Effector memory CD4-positive, alpha-beta T cell (primary cell): ENCODE measurements at regions not wholly inside any gene's neighbourhood (a gene's known extent, or its start where the extent isn't known, plus 50 kb on each side); places are given as distances from the start of the nearest gene placed in this dataset.
"Not testable (repeated sequence)": the region's sequence is repeated elsewhere in the genome, so short reads cannot be mapped to it uniquely, and the experiment has no call there.

ENCODE experiments used
- DNase-seq, 3 donors: peaks; one replicate each; pipeline ENCODE4 v3.0.0-alpha.2; 2020
- H3K27ac ChIP-seq: 2 replicates; pipeline ENCODE4 v1.7.0; 2013; ENCODE audit warnings: mild to moderate bottlenecking, low read length, moderate library complexity; ENCODE audit not compliant: insufficient read depth, poor library complexity, severe bottlenecking
- H3K27me3 ChIP-seq: replicated peaks from 2 replicates; pipeline ENCODE4 v1.7.0; 2013; ENCODE audit warnings: mild to moderate bottlenecking, low read length; ENCODE audit not compliant: insufficient read depth, control insufficient read depth, poor library complexity, severe bottlenecking
- H3K36me3 ChIP-seq: 2 replicates; pipeline ENCODE4 v1.7.0; 2013; ENCODE audit warnings: mild to moderate bottlenecking, low read length, moderate library complexity; ENCODE audit not compliant: control insufficient read depth, insufficient read depth
- H3K4me1 ChIP-seq: 2 replicates; pipeline ENCODE4 v1.7.0; 2013; ENCODE audit warnings: low read length, mild to moderate bottlenecking; ENCODE audit not compliant: control insufficient read depth, insufficient read depth, poor library complexity, severe bottlenecking
- H3K4me3 ChIP-seq: 2 replicates; pipeline ENCODE4 v1.7.0; 2013; ENCODE audit warnings: low read length, low read depth, mild to moderate bottlenecking; ENCODE audit not compliant: insufficient read depth, poor library complexity, severe bottlenecking
- H3K9me3 ChIP-seq: 2 replicates; pipeline ENCODE4 v1.7.0; 2013; ENCODE audit warnings: mild to moderate bottlenecking, low read length, moderate library complexity; ENCODE audit not compliant: control insufficient read depth

DNA sequence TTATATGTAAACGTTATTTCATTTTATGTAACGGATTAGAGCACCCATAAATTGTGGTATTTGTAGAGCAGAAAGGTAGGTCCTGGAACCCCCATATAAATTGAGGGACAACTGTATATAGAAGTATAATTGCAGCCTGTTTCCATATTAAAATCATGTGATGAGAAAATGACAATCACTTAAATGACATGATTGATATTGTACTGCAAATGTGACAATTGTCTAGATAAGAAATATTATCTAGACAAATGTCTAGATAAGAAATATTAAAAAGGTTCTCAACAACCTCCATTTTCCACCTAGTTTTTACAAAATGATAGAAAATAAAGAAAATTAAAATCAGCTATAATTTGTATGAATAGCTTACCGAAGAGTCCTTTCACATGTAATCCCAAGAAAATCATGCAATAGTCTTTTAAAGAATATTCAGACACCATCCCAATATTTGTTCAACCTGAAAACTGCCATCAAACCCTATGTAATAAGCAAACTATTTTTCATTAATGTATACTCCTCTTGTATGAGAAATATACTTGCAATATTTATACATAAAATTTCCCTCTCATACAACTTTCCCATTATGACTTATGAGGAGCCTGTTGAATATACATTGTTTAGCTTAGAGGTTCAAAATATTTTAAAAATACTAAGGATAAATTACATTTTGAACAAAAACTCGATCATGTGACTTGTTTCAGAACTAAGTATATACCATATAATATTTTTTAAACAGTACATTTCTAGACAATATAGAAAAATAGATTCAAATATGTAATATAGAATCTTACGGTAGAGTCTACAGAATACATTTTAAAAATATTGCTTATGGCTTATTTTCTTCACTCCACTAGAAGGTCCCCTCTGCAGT lies 153.2 kb downstream of the CRPPA start:
- DNase-seq = no peak
- Histone ChIP-seq H3K27me3 (no peaks in the 10 kb centered on the region), H3K9me3 (no peaks in the 10 kb centered on the region), H3K36me3 (no peaks in the 10 kb centered on the region), H3K4me3 (no peak overlapping the region), H3K27ac (no peak overlapping the region), H3K4me1 (no peaks in the 10 kb centered on the region)

DNA sequence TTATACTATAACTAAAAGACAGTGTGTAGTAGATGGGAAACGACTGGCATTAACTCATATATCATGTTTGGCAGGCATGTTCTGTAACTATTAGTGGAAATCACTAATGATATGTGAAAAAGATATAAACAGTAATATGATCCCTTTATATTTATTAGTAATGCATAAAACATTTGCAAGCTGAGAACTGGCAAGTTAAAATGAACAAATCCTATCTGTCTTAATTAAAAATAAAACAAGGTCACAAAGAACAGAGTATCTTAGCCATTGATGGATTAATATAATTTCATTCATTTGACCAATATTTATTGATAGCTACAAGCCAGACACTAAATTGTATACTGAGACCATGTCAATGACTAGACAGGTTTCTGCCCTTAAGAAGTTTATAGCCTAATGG lies 154.5 kb downstream of the CRPPA start:
- DNase-seq = no peak
- H3K9me3 ChIP-seq = no peaks in the 10 kb centered on the region
- H3K4me3 ChIP-seq = no peak overlapping the region
- no peaks in the 10 kb centered on the region for H3K36me3 ChIP-seq
- no peaks in the 10 kb centered on the region for H3K4me1 ChIP-seq
- no peak overlapping the region for H3K27ac ChIP-seq
- no peaks in the 10 kb centered on the region for H3K27me3 ChIP-seq

DNA sequence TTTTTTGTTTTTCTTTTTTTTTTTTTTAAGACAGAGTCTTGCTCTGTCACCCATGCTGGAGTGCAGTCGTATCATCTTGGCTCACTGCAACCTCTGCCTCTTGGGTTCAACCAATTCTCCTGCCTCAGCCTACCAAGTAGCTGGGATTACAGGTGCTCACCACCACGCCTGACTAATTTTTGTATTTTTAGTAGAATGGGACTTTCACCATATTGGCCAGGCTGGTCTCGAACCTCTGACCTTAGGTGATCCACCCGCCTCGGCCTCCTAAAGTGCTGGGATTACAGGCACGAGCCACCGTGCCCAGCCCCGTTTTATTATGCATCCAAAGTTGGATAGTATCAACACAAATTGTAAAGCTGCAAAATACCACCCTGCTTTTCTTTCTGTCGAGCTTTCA lies 154.9 kb downstream of the CRPPA start:
- not testable (repeated sequence) for H3K36me3 ChIP-seq, DNase-seq, H3K27ac ChIP-seq, H3K9me3 ChIP-seq, H3K4me1 ChIP-seq, H3K4me3 ChIP-seq, H3K27me3 ChIP-seq

DNA sequence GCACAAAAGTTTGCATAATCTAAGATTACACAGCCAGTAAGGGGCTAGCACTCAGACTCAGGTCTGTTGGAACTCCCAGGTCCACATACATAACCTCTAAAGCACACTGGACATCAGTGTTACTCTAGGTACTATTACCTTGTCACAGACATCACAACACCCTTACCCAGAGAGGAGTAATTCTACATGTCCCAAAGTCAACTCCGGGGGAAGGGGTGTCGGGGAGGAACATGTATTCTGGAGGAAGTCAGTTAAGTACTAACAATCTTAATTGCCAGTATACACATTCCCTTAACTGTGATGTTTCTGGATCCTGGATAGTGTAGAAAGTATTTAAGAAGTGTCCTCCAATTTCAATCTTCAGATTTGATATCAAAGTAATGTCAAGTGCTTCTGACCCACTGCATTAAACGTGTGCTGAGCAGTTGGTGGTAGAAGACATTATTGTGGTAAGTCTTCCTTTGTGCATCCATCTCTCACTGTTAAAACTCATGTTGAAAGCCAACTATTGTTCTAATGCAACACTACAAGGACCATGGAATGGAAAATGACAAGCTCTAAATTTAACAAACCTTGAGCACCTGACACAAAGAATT lies 155.4 kb downstream of the CRPPA start:
- Histone ChIP-seq H3K27me3 (no peaks in the 10 kb centered on the region), H3K27ac (no peak overlapping the region), H3K9me3 (no peaks in the 10 kb centered on the region), H3K4me3 (no peak overlapping the region), H3K36me3 (no peaks in the 10 kb centered on the region), H3K4me1 (no peaks in the 10 kb centered on the region)
- DNase-seq = no peak

DNA sequence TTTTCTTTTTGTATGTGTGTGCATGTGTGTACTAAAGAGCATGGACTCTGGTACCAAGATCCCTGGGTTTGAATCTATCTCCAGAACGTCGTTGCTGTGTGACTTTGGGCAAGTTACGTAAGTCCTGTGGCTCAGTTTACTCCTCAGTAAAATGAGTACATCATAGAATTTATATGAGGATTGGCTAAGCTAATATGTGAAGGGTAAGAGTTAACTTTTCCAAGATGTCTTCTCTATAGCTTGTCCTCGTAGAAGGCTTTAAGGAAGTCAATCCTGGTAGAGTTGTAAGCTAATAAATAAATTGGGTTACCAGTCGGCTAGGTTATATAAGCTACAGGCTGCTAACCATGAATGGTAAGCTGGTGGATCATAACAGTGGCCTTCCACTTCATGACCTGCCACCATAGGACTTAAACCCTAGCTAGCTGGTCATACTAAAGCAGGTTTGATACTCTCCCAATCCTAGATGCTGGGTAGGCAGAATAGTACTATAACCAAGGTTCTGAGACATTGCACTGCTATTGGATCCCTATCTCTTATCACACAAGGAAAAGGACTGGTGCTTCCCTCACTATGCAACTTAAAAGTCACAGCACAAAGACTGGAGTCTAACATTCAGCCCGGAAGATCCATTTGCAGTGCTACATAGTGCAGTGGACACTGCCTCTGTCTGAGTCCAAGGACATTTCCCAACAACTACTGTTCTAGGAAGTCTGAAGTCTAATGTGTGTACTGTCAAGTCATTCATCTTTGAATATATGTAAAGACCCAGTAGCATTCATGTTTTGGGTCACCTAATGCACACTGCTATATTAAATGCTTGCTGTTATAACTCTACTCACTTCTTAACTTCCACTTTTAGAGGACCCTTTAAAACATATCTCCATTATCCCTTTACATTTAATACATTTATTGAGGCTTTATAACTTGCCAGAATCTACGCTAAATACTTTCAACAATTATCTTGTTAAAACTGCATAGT lies 156.2 kb downstream of the CRPPA start:
- no peaks in the 10 kb centered on the region for H3K27me3 ChIP-seq
- H3K4me1 ChIP-seq = no peaks in the 10 kb centered on the region
- H3K27ac ChIP-seq = no peak overlapping the region
- no peak overlapping the region for H3K4me3 ChIP-seq
- H3K9me3 ChIP-seq = no peaks in the 10 kb centered on the region
- DNase-seq = no peak
- H3K36me3 ChIP-seq = no peaks in the 10 kb centered on the region

DNA sequence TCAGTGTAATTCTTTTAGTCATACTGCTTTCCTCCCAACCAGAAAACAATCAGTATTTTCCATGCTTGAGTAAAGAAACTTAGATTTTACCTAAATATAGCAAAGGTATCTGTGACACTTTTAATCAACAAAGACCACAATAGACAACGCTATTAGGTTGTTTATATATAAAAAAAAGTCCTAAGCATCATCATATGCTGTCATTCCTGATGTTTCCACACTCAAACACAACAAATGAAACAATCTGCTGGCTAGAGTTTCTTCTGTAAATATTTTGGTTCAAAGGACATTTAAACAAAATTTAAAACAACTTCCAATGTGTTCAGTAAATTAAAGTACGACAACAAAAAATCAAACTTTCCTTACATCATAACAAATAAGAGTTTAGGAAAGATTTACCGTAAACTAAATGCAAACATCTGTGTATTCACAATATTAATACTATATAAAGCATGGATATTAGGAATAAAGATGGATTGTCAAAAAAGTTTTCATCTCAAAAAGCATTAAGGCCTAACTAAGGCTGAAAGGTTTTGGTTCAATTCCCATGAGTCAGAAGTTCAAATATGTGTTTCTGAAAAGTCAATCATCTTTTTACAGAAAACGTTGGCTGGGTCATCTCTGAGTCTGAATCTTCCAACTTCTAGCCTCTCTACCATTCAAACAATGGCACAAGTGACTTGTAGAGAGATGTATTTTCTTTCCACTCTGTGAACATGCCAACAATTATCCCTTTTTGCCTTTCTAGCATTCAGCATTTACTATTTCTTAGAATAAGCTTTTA lies 157.1 kb downstream of the CRPPA start:
- H3K9me3 ChIP-seq = no peaks in the 10 kb centered on the region
- H3K27ac ChIP-seq = no peak overlapping the region
- no peak for DNase-seq
- H3K4me3 ChIP-seq = no peak overlapping the region
- no peaks in the 10 kb centered on the region for H3K36me3 ChIP-seq
- no peaks in the 10 kb centered on the region for H3K27me3 ChIP-seq
- H3K4me1 ChIP-seq = no peaks in the 10 kb centered on the region

DNA sequence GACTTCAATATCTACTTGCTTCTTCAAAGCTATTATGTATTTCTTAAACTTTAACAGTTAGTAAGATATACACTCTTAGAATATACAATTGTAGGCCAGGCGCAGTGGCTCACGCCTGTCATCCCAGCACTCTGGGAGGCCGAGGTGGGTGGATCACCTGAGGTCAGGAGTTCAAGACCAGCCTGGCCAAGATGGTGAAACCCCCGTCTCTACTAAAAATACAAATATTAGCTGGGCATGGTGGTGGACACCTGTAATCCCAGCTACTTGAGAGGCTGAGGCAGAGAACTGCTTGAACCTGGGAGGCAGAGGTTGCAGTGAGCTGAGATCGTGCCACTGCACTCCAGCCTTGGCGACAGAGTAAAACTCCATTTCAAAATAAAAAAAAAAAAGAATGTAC lies 158.0 kb downstream of the CRPPA start:
- H3K4me3 ChIP-seq, H3K27ac ChIP-seq, DNase-seq: not testable (repeated sequence)

DNA sequence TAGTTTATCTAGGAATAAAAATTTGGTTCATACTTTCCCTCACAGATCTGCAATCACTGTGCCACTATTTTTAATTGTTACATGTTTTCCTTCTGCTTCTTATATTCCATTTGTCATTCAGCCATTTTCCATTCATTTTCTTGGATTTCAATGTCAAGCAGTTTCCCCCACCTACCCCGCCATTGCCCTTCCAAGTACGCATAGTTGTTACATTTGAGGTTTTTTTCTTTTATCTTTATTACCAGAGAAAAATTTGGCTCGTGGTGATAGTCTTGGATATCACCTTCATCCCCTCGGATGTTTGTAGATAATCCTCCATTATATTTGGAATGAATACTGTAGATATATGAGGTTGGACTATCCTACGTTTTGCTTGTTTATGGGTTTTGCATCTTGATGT lies 159.7 kb downstream of the CRPPA start:
- H3K27ac ChIP-seq = no peak overlapping the region
- DNase-seq = no peak
- H3K4me1 ChIP-seq = no peaks in the 10 kb centered on the region
- H3K4me3 ChIP-seq = no peak overlapping the region
- no peaks in the 10 kb centered on the region for H3K9me3 ChIP-seq
- no peaks in the 10 kb centered on the region for H3K27me3 ChIP-seq
- H3K36me3 ChIP-seq = no peaks in the 10 kb centered on the region

More for the DNA sequence above, 158.0 kb downstream of the CRPPA start:
- H3K36me3 ChIP-seq, H3K27me3 ChIP-seq, H3K4me1 ChIP-seq, H3K9me3 ChIP-seq: not testable (repeated sequence)

DNA sequence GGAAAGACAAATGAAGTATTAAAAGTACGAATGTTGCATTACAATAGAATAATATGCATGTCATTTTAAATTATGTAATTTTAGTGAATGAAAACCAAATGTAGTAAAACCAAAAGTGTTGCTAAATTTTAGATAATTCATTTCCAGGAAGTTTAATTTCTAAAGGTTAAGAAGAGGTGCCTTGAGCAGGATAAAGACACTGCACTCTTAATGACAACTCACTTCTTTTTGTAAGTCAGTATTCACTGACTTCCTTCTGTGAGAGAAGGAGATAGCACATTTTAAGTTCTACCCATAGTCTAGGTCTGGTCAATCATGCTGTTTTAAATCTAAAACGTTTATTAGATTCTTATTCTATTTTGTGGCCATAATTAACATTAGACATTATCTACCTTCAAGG lies 160.2 kb downstream of the CRPPA start:
- no peak for DNase-seq
- Histone ChIP-seq H3K27ac (no peak overlapping the region), H3K9me3 (no peaks in the 10 kb centered on the region), H3K36me3 (no peaks in the 10 kb centered on the region), H3K27me3 (no peaks in the 10 kb centered on the region), H3K4me1 (no peaks in the 10 kb centered on the region), H3K4me3 (no peak overlapping the region)
